ENCODE measurements at regions not wholly inside any gene's neighbourhood (a gene's known extent, or its start where the extent isn't known, plus 50 kb on each side); places are given as distances from the start of the nearest gene placed in this dataset.

GRCh38 chr19:30150626-30151025 is 208.6 kb downstream of the URI1 start:
- H3K27ac ChIP-seq (ENCODE audit: low read length), result no peak overlapping the region
- no peaks in the 10 kb centered on the region for H3K27me3 ChIP-seq (ENCODE audit: insufficient read depth, low read length)

GRCh38 chr19:30151081-30151480 is 209.0 kb downstream of the URI1 start:
- Histone ChIP-seq H3K9me3 (ENCODE audit: insufficient read depth, low read depth, low read length) (no peaks in the 10 kb centered on the region), H3K4me3 (ENCODE audit: low read length) (no peak overlapping the region), H3K9ac (ENCODE audit: low read depth, low read length) (no peak overlapping the region), H3K27me3 (ENCODE audit: insufficient read depth, low read length) (no peaks in the 10 kb centered on the region), H3K4me1 (ENCODE audit: insufficient read depth, low read length) (no peaks in the 10 kb centered on the region), H3K36me3 (ENCODE audit: insufficient read depth, low read depth, low read length) (no peaks in the 10 kb centered on the region), H3K27ac (ENCODE audit: low read length) (no peak overlapping the region)

More at GRCh38 chr19:30150626-30151025, 208.6 kb downstream of the URI1 start:
- H3K9me3 ChIP-seq (ENCODE audit: insufficient read depth, low read depth, low read length), result no peaks in the 10 kb centered on the region
- H3K9ac ChIP-seq (ENCODE audit: low read depth, low read length), result no peak overlapping the region
- H3K36me3 ChIP-seq (ENCODE audit: insufficient read depth, low read depth, low read length), result no peaks in the 10 kb centered on the region
- no peaks in the 10 kb centered on the region for H3K4me1 ChIP-seq (ENCODE audit: insufficient read depth, low read length)
- H3K4me3 ChIP-seq (ENCODE audit: low read length), result no peak overlapping the region

- Histone ChIP-seq H3K36me3 (ENCODE audit: insufficient read depth, low read depth, low read length) (no peaks in the 10 kb centered on the region), H3K4me1 (ENCODE audit: insufficient read depth, low read length) (no peaks in the 10 kb centered on the region), H3K9me3 (ENCODE audit: insufficient read depth, low read depth, low read length) (no peaks in the 10 kb centered on the region), H3K27ac (ENCODE audit: low read length) (no peak overlapping the region), H3K4me3 (ENCODE audit: low read length) (no peak overlapping the region), H3K9ac (ENCODE audit: low read depth, low read length) (no peak overlapping the region), H3K27me3 (ENCODE audit: insufficient read depth, low read length) (no peaks in the 10 kb centered on the region)
Measured at GRCh38 chr19:30152510-30153291, 210.7 kb downstream of the URI1 start.

- Histone ChIP-seq H3K36me3 (ENCODE audit: insufficient read depth, low read depth, low read length) (no peaks in the 10 kb centered on the region), H3K9ac (ENCODE audit: low read depth, low read length) (no peak overlapping the region), H3K27me3 (ENCODE audit: insufficient read depth, low read length) (no peaks in the 10 kb centered on the region), H3K27ac (ENCODE audit: low read length) (no peak overlapping the region), H3K4me1 (ENCODE audit: insufficient read depth, low read length) (no peaks in the 10 kb centered on the region), H3K9me3 (ENCODE audit: insufficient read depth, low read depth, low read length) (no peaks in the 10 kb centered on the region), H3K4me3 (ENCODE audit: low read length) (no peak overlapping the region)
Measured at GRCh38 chr19:30153326-30154210, 211.5 kb downstream of the URI1 start.

- Histone ChIP-seq H3K9ac (ENCODE audit: low read depth, low read length) (no peak overlapping the region), H3K4me3 (ENCODE audit: low read length) (no peak overlapping the region), H3K27ac (ENCODE audit: low read length) (no peak overlapping the region), H3K27me3 (ENCODE audit: insufficient read depth, low read length) (no peaks in the 10 kb centered on the region), H3K36me3 (ENCODE audit: insufficient read depth, low read depth, low read length) (no peaks in the 10 kb centered on the region), H3K4me1 (ENCODE audit: insufficient read depth, low read length) (no peaks in the 10 kb centered on the region), H3K9me3 (ENCODE audit: insufficient read depth, low read depth, low read length) (no peaks in the 10 kb centered on the region)
Measured at GRCh38 chr19:30154410-30154809, 212.4 kb downstream of the URI1 start.

- H3K9ac ChIP-seq (ENCODE audit: low read depth, low read length), result no peak overlapping the region
- H3K27ac ChIP-seq (ENCODE audit: low read length), result no peak overlapping the region
Measured at GRCh38 chr19:30155381-30156200, 213.6 kb downstream of the URI1 start.

GRCh38 chr19:30156646-30157045 is 214.6 kb downstream of the URI1 start:
- H3K27me3 ChIP-seq (ENCODE audit: insufficient read depth, low read length), result no peaks in the 10 kb centered on the region

More at GRCh38 chr19:30155381-30156200, 213.6 kb downstream of the URI1 start:
- H3K27me3 ChIP-seq (ENCODE audit: insufficient read depth, low read length), result no peaks in the 10 kb centered on the region
- H3K4me3 ChIP-seq (ENCODE audit: low read length), result no peak overlapping the region
- H3K9me3 ChIP-seq (ENCODE audit: insufficient read depth, low read depth, low read length), result no peaks in the 10 kb centered on the region
- H3K4me1 ChIP-seq (ENCODE audit: insufficient read depth, low read length), result no peaks in the 10 kb centered on the region
- H3K36me3 ChIP-seq (ENCODE audit: insufficient read depth, low read depth, low read length), result no peaks in the 10 kb centered on the region

GRCh38 chr19:30158067-30158892 is 213.9 kb upstream of the ZNF536 start:
- Histone ChIP-seq H3K9ac (ENCODE audit: low read depth, low read length) (no peak overlapping the region), H3K27ac (ENCODE audit: low read length) (no peak overlapping the region), H3K4me1 (ENCODE audit: insufficient read depth, low read length) (no peaks in the 10 kb centered on the region)

More at GRCh38 chr19:30156646-30157045, 214.6 kb downstream of the URI1 start:
- Histone ChIP-seq H3K4me1 (ENCODE audit: insufficient read depth, low read length) (no peaks in the 10 kb centered on the region), H3K9ac (ENCODE audit: low read depth, low read length) (no peak overlapping the region), H3K4me3 (ENCODE audit: low read length) (no peak overlapping the region), H3K27ac (ENCODE audit: low read length) (no peak overlapping the region), H3K36me3 (ENCODE audit: insufficient read depth, low read depth, low read length) (no peaks in the 10 kb centered on the region), H3K9me3 (ENCODE audit: insufficient read depth, low read depth, low read length) (no peaks in the 10 kb centered on the region)

GRCh38 chr19:30158893-30159245 is 213.3 kb upstream of the ZNF536 start:
- no peaks in the 10 kb centered on the region for H3K4me1 ChIP-seq (ENCODE audit: insufficient read depth, low read length)
- H3K27me3 ChIP-seq (ENCODE audit: insufficient read depth, low read length), result no peaks in the 10 kb centered on the region
- H3K9me3 ChIP-seq (ENCODE audit: insufficient read depth, low read depth, low read length), result no peaks in the 10 kb centered on the region
- H3K36me3 ChIP-seq (ENCODE audit: insufficient read depth, low read depth, low read length), result no peaks in the 10 kb centered on the region
- no peak overlapping the region for H3K27ac ChIP-seq (ENCODE audit: low read length)
- no peak overlapping the region for H3K4me3 ChIP-seq (ENCODE audit: low read length)
- no peak overlapping the region for H3K9ac ChIP-seq (ENCODE audit: low read depth, low read length)

More at GRCh38 chr19:30158067-30158892, 213.9 kb upstream of the ZNF536 start:
- Histone ChIP-seq H3K9me3 (ENCODE audit: insufficient read depth, low read depth, low read length) (no peaks in the 10 kb centered on the region), H3K27me3 (ENCODE audit: insufficient read depth, low read length) (no peaks in the 10 kb centered on the region), H3K36me3 (ENCODE audit: insufficient read depth, low read depth, low read length) (no peaks in the 10 kb centered on the region), H3K4me3 (ENCODE audit: low read length) (no peak overlapping the region)

- Histone ChIP-seq H3K4me1 (ENCODE audit: insufficient read depth, low read length) (no peaks in the 10 kb centered on the region), H3K27ac (ENCODE audit: low read length) (no peak overlapping the region), H3K36me3 (ENCODE audit: insufficient read depth, low read depth, low read length) (no peaks in the 10 kb centered on the region), H3K9me3 (ENCODE audit: insufficient read depth, low read depth, low read length) (no peaks in the 10 kb centered on the region), H3K27me3 (ENCODE audit: insufficient read depth, low read length) (no peaks in the 10 kb centered on the region), H3K4me3 (ENCODE audit: low read length) (no peak overlapping the region), H3K9ac (ENCODE audit: low read depth, low read length) (no peak overlapping the region)
Measured at GRCh38 chr19:30159636-30160035, 212.5 kb upstream of the ZNF536 start.

- Histone ChIP-seq H3K27ac (ENCODE audit: low read length) (no peak overlapping the region), H3K9me3 (ENCODE audit: insufficient read depth, low read depth, low read length) (no peaks in the 10 kb centered on the region), H3K9ac (ENCODE audit: low read depth, low read length) (no peak overlapping the region), H3K27me3 (ENCODE audit: insufficient read depth, low read length) (no peaks in the 10 kb centered on the region), H3K4me3 (ENCODE audit: low read length) (no peak overlapping the region), H3K36me3 (ENCODE audit: insufficient read depth, low read depth, low read length) (no peaks in the 10 kb centered on the region), H3K4me1 (ENCODE audit: insufficient read depth, low read length) (no peaks in the 10 kb centered on the region)
Measured at GRCh38 chr19:30160426-30160825, 211.8 kb upstream of the ZNF536 start.
